ENCODE measurements at regions not wholly inside any gene's neighbourhood (a gene's known extent, or its start where the extent isn't known, plus 50 kb on each side); places are given as distances from the start of the nearest gene placed in this dataset.

DNA sequence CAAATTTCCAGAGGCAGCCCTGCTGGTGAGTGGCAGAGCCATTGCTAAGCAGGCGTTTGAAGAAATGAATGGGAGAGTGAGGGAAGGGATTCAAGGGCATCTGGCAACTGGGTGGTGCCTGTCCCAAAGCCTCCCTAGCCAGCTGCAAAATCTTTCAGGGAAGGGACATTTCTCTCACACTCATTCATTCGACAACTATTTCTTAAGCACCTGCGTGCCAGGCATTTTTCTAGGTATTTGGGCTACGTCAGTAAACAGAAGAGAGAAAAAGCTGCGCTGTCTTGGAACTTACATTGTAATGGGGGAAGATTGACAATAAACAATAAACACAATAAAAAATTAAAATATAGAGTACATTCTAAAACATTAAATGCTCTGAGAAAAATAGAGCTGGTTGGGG lies 301.9 kb upstream of the USP24 start:
- TF ChIP-seq, protein P1, sequence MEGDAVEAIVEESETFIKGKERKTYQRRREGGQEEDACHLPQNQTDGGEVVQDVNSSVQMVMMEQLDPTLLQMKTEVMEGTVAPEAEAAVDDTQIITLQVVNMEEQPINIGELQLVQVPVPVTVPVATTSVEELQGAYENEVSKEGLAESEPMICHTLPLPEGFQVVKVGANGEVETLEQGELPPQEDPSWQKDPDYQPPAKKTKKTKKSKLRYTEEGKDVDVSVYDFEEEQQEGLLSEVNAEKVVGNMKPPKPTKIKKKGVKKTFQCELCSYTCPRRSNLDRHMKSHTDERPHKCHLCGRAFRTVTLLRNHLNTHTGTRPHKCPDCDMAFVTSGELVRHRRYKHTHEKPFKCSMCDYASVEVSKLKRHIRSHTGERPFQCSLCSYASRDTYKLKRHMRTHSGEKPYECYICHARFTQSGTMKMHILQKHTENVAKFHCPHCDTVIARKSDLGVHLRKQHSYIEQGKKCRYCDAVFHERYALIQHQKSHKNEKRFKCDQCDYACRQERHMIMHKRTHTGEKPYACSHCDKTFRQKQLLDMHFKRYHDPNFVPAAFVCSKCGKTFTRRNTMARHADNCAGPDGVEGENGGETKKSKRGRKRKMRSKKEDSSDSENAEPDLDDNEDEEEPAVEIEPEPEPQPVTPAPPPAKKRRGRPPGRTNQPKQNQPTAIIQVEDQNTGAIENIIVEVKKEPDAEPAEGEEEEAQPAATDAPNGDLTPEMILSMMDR (IDR thresholded peaks at IDR 0.05) = no peak
- no peak for TF ChIP-seq POLR2A (IDR thresholded peaks at IDR 0.05)
- no peak for TF ChIP-seq EP300 (IDR thresholded peaks at IDR 0.05)

All from tibial nerve (tissue), 4 donors.